HG02678 (cell line): ENCODE measurements at regions not wholly inside any gene's neighbourhood (a gene's known extent, or its start where the extent isn't known, plus 50 kb on each side); places are given as distances from the start of the nearest gene placed in this dataset.

Source experiments
- ATAC-seq: cut with Tn5 transposase; IDR thresholded peaks from one replicate; pipeline ENCODE4 v1.9.1; 2021; ENCODE audit warnings: mild to moderate bottlenecking, moderate library complexity; ENCODE audit not compliant: unreplicated experiment

DNA sequence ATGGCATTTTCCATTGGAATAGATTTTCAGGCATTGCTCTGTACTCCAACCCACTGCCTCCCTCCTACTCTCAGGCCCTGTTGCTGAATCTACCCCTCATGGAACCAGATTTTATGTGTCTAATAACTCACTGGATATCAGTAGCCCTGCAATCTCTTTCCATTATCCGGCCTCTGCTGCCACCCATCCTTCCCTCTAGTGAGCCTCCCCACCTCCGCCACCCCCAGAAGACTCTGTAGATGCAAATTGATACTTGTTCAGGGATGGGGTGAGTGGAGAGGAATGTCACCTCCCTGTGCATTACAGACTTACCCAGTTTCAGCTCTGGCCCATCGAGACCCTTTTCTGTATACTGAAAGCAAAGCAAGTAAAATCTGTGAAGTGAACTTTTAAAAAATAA lies 52.3 kb upstream of the PHYHIPL start:
- no peak for ATAC-seq

DNA sequence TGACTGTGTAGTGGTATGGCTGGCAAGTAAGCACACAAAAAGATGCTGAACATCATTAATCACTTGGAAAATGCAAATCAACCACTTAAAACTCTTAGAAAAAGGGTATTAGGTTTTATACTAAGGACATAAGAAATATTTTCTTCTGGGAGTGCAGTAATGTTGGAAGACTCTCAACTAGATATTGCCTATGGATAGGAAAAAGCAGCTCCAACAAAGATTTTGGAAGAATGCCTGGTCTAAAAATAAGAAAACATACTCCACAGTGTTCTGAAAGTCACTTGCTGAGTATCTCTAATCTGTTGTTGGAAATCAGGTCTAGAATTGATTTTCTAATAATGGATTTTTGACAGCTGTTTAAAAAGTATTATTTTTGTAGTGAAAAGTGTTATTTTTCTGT lies 50.8 kb upstream of the PHYHIPL start:
- no peak for ATAC-seq

DNA sequence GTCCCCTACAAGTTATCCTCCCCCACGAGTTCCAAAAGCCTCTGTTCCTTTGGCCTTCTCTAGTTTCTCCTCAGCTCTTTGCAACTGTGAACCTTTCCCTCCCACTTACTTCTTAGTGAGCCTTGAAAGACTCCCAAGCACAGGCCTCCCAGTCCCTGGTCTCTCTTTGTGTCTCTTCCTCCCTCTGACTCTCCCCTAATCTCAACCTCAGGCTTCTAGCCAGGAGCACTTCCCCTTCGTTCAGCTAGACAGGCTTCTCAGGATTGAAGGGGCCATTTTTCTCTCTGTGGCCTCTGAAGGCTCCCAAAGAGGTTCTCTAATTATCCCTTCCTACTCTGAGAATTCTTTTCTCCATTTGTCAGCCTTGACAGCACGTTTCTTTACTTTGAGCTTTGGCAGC lies 50.2 kb upstream of the PHYHIPL start:
- ATAC-seq: no peak
